ENCODE measurements at regions not wholly inside any gene's neighbourhood (a gene's known extent, or its start where the extent isn't known, plus 50 kb on each side); places are given as distances from the start of the nearest gene placed in this dataset.

GRCh38 chr3:166291186-166291955 lies 454.1 kb upstream of the BCHE start:
- TF ChIP-seq CTCF (IDR thresholded peaks at IDR 0.05) (no peak), POLR2AphosphoS5 (IDR thresholded peaks at IDR 0.05) (no peak)

Data from breast epithelium (tissue), 3 donors.